Neural crest cell (in vitro differentiated cells): ENCODE measurements at regions not wholly inside any gene's neighbourhood (a gene's known extent, or its start where the extent isn't known, plus 50 kb on each side); places are given as distances from the start of the nearest gene placed in this dataset.

Experiments used
- DNase-seq: peaks from one replicate; pipeline ENCODE4 v3.0.0; 2021; ENCODE audit warnings: low read depth, mixed read lengths, low spot score
- H3K27ac Mint-ChIP-seq: one replicate; pipeline ENCODE4 v1.8.0; 2021; ENCODE audit warnings: mild to moderate bottlenecking, mixed read lengths; ENCODE audit not compliant: unreplicated experiment
- H3K27me3 Mint-ChIP-seq: 2 replicates; pipeline ENCODE4 v1.8.0; 2021; ENCODE audit warnings: low read depth, mild to moderate bottlenecking, mixed read lengths
- H3K36me3 Mint-ChIP-seq: 2 replicates; pipeline ENCODE4 v1.8.0; 2021; ENCODE audit warnings: low read depth, mild to moderate bottlenecking, mixed read lengths
- H3K4me1 Mint-ChIP-seq: 2 replicates; pipeline ENCODE4 v1.8.0; 2021; ENCODE audit warnings: mixed read lengths
- H3K4me3 Mint-ChIP-seq: one replicate; pipeline ENCODE4 v1.8.0; 2021; ENCODE audit warnings: mild to moderate bottlenecking, mixed read lengths
- H3K9me3 Mint-ChIP-seq: 2 replicates; pipeline ENCODE4 v1.8.0; 2021; ENCODE audit warnings: mixed read lengths
- TF ChIP-seq, protein P1 (sequence below): fragments of 200-600 bp; sonication (generic); conservative IDR thresholded peaks from 2 replicates; pipeline ENCODE4 v1.5.0; 2021; ENCODE audit warnings: antibody characterized with exemption, mild to moderate bottlenecking

- Mint-ChIP-seq H3K27me3 (no peaks in the 10 kb centered on the region), H3K36me3 (no peaks in the 10 kb centered on the region), H3K9me3 (no peaks in the 10 kb centered on the region), H3K27ac (no peak overlapping the region), H3K4me3 (no peak overlapping the region), H3K4me1 (no peaks in the 10 kb centered on the region)
- TF ChIP-seq, protein P1, sequence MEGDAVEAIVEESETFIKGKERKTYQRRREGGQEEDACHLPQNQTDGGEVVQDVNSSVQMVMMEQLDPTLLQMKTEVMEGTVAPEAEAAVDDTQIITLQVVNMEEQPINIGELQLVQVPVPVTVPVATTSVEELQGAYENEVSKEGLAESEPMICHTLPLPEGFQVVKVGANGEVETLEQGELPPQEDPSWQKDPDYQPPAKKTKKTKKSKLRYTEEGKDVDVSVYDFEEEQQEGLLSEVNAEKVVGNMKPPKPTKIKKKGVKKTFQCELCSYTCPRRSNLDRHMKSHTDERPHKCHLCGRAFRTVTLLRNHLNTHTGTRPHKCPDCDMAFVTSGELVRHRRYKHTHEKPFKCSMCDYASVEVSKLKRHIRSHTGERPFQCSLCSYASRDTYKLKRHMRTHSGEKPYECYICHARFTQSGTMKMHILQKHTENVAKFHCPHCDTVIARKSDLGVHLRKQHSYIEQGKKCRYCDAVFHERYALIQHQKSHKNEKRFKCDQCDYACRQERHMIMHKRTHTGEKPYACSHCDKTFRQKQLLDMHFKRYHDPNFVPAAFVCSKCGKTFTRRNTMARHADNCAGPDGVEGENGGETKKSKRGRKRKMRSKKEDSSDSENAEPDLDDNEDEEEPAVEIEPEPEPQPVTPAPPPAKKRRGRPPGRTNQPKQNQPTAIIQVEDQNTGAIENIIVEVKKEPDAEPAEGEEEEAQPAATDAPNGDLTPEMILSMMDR: no peak
- DNase-seq: no peak
Measured at GRCh38 chr12:40431169-40431568, 206.4 kb downstream of the LRRK2 start.

- no peaks in the 10 kb centered on the region for H3K9me3 Mint-ChIP-seq
- TF ChIP-seq, protein P1: no peak
Measured at GRCh38 chr12:40435251-40435650, 210.5 kb downstream of the LRRK2 start.

DNA sequence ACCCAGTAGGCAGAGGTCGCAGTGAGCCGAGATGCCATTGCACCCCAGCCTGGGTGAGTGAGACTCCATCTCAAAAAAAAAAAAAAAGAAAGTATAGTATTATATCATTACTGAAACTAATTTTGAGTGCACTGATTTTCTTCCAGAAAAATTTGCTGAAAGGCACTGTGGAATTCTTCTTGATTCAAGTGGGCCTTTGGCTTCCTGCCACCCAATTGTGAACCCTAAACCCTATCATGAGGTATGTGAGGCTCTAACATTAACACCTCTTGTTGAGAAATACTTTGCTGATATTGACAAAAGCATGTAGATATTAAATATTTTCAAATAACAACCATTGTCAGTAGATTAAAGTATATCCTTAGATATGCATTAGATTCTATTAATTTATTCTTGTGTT lies 211.2 kb downstream of the LRRK2 start:
- Mint-ChIP-seq H3K36me3 (no peaks in the 10 kb centered on the region), H3K27me3 (no peaks in the 10 kb centered on the region), H3K27ac (no peak overlapping the region), H3K4me1 (no peaks in the 10 kb centered on the region), H3K4me3 (no peak overlapping the region), H3K9me3 (no peaks in the 10 kb centered on the region)
- no peak for DNase-seq
- TF ChIP-seq, protein P1: no peak

More at GRCh38 chr12:40435251-40435650, 210.5 kb downstream of the LRRK2 start:
- DNase-seq: no peak
- Mint-ChIP-seq H3K27me3 (no peaks in the 10 kb centered on the region), H3K4me3 (no peak overlapping the region), H3K4me1 (no peaks in the 10 kb centered on the region), H3K27ac (no peak overlapping the region), H3K36me3 (no peaks in the 10 kb centered on the region)

DNA sequence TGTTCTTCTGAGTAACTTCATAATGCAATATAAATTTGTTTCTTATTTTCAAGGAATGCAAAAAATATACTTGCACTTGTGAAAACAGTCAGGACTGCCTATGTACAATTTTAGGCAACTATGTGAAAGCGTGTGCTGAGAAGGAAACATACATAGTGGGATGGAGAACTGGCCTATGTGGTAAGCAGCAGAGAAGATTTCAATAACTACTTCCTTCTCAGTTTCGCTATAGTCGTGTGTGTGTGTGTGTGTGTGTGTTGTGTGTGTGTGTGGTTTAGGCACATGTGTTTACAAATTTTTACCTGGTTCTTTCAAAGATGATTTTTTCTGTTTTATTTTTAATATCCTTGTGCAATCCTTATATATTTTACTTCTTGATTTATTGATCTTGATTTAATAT lies 211.8 kb downstream of the LRRK2 start:
- Mint-ChIP-seq H3K27me3 (no peaks in the 10 kb centered on the region), H3K9me3 (no peaks in the 10 kb centered on the region), H3K36me3 (no peaks in the 10 kb centered on the region), H3K27ac (no peak overlapping the region), H3K4me3 (no peak overlapping the region), H3K4me1 (no peaks in the 10 kb centered on the region)
- DNase-seq: no peak
- TF ChIP-seq, protein P1: no peak

DNA sequence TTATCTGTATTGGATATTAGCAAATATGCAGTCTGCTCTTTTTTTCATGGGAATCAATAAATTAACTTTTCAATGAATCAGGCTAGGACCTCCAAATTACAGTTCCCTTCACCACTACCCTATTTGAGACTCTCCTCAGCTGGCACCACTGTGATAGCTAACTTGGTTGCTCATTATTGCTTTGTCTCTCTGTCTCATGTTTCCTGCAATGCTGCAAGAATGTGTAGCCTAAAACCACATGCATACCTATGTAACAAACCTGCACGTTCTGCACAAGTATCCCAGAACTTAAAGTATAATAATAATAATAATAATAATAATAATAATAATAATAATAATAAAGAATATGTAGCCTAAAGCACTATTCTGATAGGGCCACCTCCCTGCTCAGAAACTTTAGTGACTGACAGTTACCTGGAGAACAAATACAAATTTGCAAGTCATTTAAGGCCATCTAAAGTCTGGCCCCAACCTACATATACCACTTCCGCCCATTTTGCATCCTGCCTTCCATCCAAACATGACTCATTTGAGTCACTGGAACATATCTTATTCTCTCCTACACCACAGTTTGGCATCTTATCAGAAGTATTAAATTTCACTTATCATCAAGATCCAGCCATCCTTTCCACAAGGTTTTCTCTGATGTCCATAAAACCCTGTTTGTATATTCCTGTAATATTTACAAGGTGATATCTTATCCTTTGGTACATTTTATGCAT lies 215.1 kb downstream of the LRRK2 start:
- H3K27ac Mint-ChIP-seq: no peak overlapping the region
- no peak for DNase-seq
- H3K4me3 Mint-ChIP-seq: no peak overlapping the region
- TF ChIP-seq, protein P1: no peak
- no peaks in the 10 kb centered on the region for H3K36me3 Mint-ChIP-seq
- H3K27me3 Mint-ChIP-seq: no peaks in the 10 kb centered on the region
- H3K9me3 Mint-ChIP-seq: no peaks in the 10 kb centered on the region
- no peaks in the 10 kb centered on the region for H3K4me1 Mint-ChIP-seq
